ENCODE measurements at regions not wholly inside any gene's neighbourhood (a gene's known extent, or its start where the extent isn't known, plus 50 kb on each side); places are given as distances from the start of the nearest gene placed in this dataset.

DNA sequence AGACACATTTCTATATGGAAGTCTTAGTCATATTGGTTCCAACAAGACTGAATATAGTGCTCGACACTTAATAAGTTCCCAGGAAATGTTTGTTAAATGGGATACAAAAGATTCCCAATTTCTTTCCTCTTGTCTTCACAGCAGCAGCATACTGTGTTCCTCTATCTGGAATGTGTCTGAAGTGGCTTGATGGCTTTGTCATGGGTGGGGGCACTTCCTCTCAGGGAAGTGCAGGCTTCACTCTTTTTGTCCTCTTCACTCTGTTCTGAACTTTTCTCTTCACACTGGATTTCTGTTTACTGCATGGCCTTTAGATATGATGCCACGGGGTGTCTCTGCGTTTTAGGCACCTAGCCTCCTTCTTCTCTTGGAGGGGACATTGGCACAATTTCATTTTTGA is 127.7 kb upstream of the C9orf72 start:
- POLR2A ChIA-PET: no interaction called here
- DNase-seq (ENCODE audit: extremely low spot score): no peak
- TF ChIP-seq, protein P1, sequence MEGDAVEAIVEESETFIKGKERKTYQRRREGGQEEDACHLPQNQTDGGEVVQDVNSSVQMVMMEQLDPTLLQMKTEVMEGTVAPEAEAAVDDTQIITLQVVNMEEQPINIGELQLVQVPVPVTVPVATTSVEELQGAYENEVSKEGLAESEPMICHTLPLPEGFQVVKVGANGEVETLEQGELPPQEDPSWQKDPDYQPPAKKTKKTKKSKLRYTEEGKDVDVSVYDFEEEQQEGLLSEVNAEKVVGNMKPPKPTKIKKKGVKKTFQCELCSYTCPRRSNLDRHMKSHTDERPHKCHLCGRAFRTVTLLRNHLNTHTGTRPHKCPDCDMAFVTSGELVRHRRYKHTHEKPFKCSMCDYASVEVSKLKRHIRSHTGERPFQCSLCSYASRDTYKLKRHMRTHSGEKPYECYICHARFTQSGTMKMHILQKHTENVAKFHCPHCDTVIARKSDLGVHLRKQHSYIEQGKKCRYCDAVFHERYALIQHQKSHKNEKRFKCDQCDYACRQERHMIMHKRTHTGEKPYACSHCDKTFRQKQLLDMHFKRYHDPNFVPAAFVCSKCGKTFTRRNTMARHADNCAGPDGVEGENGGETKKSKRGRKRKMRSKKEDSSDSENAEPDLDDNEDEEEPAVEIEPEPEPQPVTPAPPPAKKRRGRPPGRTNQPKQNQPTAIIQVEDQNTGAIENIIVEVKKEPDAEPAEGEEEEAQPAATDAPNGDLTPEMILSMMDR (IDR thresholded peaks at IDR 0.05; ENCODE audit: control extremely low read depth, extremely low read depth, low read depth, missing control alignments): no peak
- CTCF ChIA-PET: no interaction called here

DNA sequence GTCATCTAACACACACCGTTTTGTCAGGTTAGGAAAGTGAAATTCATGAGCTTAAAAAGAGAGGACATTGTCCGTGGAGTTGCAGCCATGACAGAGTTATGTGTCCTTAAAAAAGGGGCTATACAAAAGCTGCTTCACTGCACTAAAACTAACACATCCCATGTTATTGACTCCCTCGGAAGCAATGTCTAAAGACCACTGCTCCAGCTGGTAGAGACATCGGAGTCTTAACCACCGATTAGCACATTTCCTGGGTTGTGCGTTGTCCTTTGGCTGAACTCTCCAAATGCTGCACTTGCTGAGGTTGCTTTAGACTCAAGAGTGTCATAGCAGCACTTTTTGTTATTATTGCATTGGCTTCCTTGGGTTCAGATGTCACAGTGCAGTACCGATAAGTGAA is 128.3 kb upstream of the C9orf72 start:
- TF ChIP-seq, protein P1 (IDR thresholded peaks at IDR 0.05; ENCODE audit: control extremely low read depth, extremely low read depth, low read depth, missing control alignments): no peak
- DNase-seq (ENCODE audit: extremely low spot score): no peak
- POLR2A ChIA-PET: no interaction called here
- CTCF ChIA-PET: no interaction called here

DNA sequence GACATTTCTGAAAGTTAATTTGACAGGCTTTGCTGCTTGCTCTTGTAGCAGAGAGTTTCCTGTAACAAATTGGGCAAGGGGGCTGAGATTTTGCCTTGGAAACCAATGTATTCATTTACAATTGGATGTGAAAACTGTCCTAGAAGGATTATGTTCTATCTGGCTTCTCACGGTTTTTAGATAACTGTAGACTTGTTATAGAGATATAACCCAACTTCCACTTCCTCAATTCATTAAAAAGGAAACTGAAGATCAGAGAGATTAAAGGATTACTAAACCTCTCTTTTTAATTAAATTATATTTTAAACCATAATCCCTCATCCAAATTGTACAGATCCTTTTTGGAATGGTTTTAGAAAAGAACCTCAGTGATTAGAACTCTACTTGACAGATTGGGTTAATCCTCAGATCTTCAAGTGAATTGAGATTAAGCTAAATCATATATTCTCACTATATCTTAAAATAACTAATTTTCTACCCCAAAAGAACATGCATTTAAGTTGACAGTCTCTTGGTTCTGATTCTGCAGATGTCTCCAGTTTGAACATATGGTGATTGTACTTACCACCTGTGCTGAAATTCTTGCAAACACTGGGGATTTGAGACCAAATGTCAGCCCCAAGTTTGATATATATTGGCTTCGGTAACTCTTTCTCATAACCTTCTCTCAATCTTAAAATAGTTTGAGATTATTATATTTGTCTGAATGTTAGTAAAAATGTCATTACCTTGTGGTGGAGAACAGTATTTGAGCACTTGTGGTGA is 130.1 kb upstream of the C9orf72 start:
- CTCF ChIA-PET: no interaction called here
- POLR2A ChIA-PET: no interaction called here
- DNase-seq (ENCODE audit: extremely low spot score): no peak
- TF ChIP-seq, protein P1 (IDR thresholded peaks at IDR 0.05; ENCODE audit: control extremely low read depth, extremely low read depth, low read depth, missing control alignments): no peak

DNA sequence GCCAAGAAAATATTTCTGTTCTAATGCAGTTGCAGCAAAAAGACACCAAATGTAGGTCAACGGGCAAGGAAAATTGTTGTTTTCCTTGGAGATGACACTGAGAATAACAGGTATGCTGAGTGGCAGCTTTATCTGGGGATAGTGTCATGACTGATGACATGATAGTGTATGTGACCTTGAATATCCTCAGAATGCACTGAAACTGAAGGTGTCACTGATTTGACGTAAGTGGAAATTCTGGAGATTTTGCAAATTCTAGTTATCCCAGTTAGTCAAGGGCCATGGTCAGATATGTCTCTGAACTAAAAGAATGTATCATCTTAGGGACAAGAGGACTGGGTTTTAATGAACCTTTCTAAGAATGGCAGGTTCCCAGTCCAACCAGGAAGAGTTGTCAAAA is 138.0 kb upstream of the C9orf72 start:
- POLR2A ChIA-PET: no interaction called here
- CTCF ChIA-PET: no interaction called here
- DNase-seq (ENCODE audit: extremely low spot score): no peak
- TF ChIP-seq, protein P1 (IDR thresholded peaks at IDR 0.05; ENCODE audit: control extremely low read depth, extremely low read depth, low read depth, missing control alignments): no peak

DNA sequence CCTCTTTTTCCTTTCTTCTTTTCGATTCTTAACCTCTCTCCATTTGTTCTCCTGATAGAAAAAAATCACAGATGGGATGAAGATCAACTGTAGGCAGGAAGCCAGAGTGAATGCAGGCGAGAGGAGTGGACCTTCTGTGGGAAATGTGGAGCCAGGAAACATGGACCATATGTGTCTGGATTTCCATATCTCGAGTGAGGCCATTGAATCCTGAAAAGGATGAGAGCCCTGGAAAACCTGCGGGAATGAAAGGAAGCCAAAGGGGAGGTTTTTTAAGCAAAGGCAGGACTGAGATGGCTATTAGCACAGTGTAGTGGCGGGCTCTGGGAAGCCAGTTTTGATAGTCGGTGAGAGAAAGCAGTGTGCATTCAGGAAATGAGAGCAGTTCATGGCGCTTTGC is 139.5 kb upstream of the C9orf72 start:
- POLR2A ChIA-PET: no interaction called here
- CTCF ChIA-PET: no interaction called here
- TF ChIP-seq, protein P1 (IDR thresholded peaks at IDR 0.05; ENCODE audit: control extremely low read depth, extremely low read depth, low read depth, missing control alignments): no peak
- DNase-seq (ENCODE audit: extremely low spot score): no peak

DNA sequence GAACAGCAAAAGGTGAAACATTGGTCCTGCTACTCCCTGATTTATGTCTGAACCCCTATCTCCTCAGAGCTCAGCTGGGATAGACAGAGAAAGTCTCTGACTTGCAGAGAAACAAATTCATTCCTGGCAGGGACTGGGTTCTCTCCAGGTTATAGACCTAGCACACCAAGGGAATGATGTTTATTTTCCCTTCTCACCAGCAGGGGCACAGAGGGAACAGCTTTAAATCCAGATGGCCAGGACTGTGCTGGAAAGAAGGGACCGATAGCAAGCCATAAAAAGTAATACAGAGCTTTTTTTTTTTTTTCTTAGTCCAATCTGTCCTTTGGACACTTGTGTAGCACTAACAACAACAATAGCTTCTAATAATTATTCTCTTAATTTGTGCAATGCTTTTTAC is 141.1 kb upstream of the C9orf72 start:
- DNase-seq (ENCODE audit: extremely low spot score): no peak
- POLR2A ChIA-PET: no interaction called here
- CTCF ChIA-PET: interaction anchor here (1.6 kb wide), 1 partner anchor 15 kb away, joined by 3 read pairs; no protein-coding TSS in a partner anchor
- TF ChIP-seq, protein P1 (IDR thresholded peaks at IDR 0.05; ENCODE audit: control extremely low read depth, extremely low read depth, low read depth, missing control alignments): no peak

All from GM10248 (cell line).